ENCODE measurements at regions not wholly inside any gene's neighbourhood (a gene's known extent, or its start where the extent isn't known, plus 50 kb on each side); places are given as distances from the start of the nearest gene placed in this dataset.

GRCh38 chr3:164677317-164677716 is 401.0 kb downstream of the SI start:
- 85% methylated on average over 4 of the region's 4 CpGs for WGBS (ENCODE audit: low lambda C conversion rate, missing lambda C conversion rate)
- Histone ChIP-seq H2AFZ (no peak overlapping the region), H3K27ac (no peak overlapping the region), H3K4me1 (ENCODE audit: insufficient read depth) (no peaks in the 10 kb centered on the region), H3K9me3 (ENCODE audit: low read depth) (no peaks in the 10 kb centered on the region), H3K36me3 (replicated peaks; ENCODE audit: insufficient read depth, low read depth) (no peaks in the 10 kb centered on the region), H3K9me2 (replicated peaks; ENCODE audit: insufficient read depth) (no peaks in the 10 kb centered on the region), H3K27me3 (no peaks in the 10 kb centered on the region), H3K79me2 (no peaks in the 10 kb centered on the region), H3K4me2 (no peak overlapping the region), H4K20me1 (ENCODE audit: insufficient read depth, poor library complexity, severe bottlenecking) (no peaks in the 10 kb centered on the region), H3K4me3 (no peak overlapping the region)
- no peak for TF ChIP-seq EZH2 (IDR thresholded peaks at IDR 0.05; ENCODE audit: borderline replicate concordance)
- no peak for TF ChIP-seq CTCF (IDR thresholded peaks at IDR 0.05; ENCODE audit: poor library complexity)
- TF ChIP-seq EZH2phosphoT487 (IDR thresholded peaks at IDR 0.05; ENCODE audit: low read depth, severe bottlenecking, unreplicated experiment), result no peak
- DNase-seq (ENCODE audit: low spot score), result no peak

GRCh38 chr3:164673738-164674137 is 404.6 kb downstream of the SI start:
- H3K27ac ChIP-seq, result no peak overlapping the region
- no peak overlapping the region for H2AFZ ChIP-seq
- no peaks in the 10 kb centered on the region for H3K36me3 ChIP-seq (replicated peaks; ENCODE audit: insufficient read depth, low read depth)
- TF ChIP-seq EZH2 (IDR thresholded peaks at IDR 0.05; ENCODE audit: borderline replicate concordance) (no peak), CTCF (IDR thresholded peaks at IDR 0.05; ENCODE audit: poor library complexity) (no peak), EZH2phosphoT487 (IDR thresholded peaks at IDR 0.05; ENCODE audit: low read depth, severe bottlenecking, unreplicated experiment) (no peak)
- H4K20me1 ChIP-seq (ENCODE audit: insufficient read depth, poor library complexity, severe bottlenecking), result no peaks in the 10 kb centered on the region
- H3K9me3 ChIP-seq (ENCODE audit: low read depth), result no peaks in the 10 kb centered on the region
- no peaks in the 10 kb centered on the region for H3K4me1 ChIP-seq (ENCODE audit: insufficient read depth)
- H3K4me2 ChIP-seq, result no peak overlapping the region
- no peaks in the 10 kb centered on the region for H3K9me2 ChIP-seq (replicated peaks; ENCODE audit: insufficient read depth)
- DNase-seq (ENCODE audit: low spot score), result no peak
- no peaks in the 10 kb centered on the region for H3K27me3 ChIP-seq
- no peaks in the 10 kb centered on the region for H3K79me2 ChIP-seq
- no peak overlapping the region for H3K4me3 ChIP-seq
- 87% methylated on average over 2 of the region's 2 CpGs for WGBS (ENCODE audit: low lambda C conversion rate, missing lambda C conversion rate)

- WGBS (ENCODE audit: low lambda C conversion rate, missing lambda C conversion rate), result 81% methylated on average over 1 of the region's 1 CpG
- Histone ChIP-seq H3K79me2 (no peaks in the 10 kb centered on the region), H2AFZ (no peak overlapping the region), H3K36me3 (replicated peaks; ENCODE audit: insufficient read depth, low read depth) (no peaks in the 10 kb centered on the region), H3K27ac (no peak overlapping the region), H3K9me3 (ENCODE audit: low read depth) (no peaks in the 10 kb centered on the region), H3K4me1 (ENCODE audit: insufficient read depth) (no peaks in the 10 kb centered on the region), H4K20me1 (ENCODE audit: insufficient read depth, poor library complexity, severe bottlenecking) (no peaks in the 10 kb centered on the region), H3K4me3 (no peak overlapping the region), H3K4me2 (no peak overlapping the region), H3K9me2 (replicated peaks; ENCODE audit: insufficient read depth) (no peaks in the 10 kb centered on the region), H3K27me3 (no peaks in the 10 kb centered on the region)
- TF ChIP-seq EZH2 (IDR thresholded peaks at IDR 0.05; ENCODE audit: borderline replicate concordance), result no peak
- no peak for TF ChIP-seq EZH2phosphoT487 (IDR thresholded peaks at IDR 0.05; ENCODE audit: low read depth, severe bottlenecking, unreplicated experiment)
- no peak for TF ChIP-seq CTCF (IDR thresholded peaks at IDR 0.05; ENCODE audit: poor library complexity)
- no peak for DNase-seq (ENCODE audit: low spot score)
Observed at GRCh38 chr3:164658125-164658524, 420.2 kb downstream of the SI start.

GRCh38 chr3:164657631-164658030 is 420.7 kb downstream of the SI start:
- Histone ChIP-seq H3K4me3 (no peak overlapping the region), H3K9me2 (replicated peaks; ENCODE audit: insufficient read depth) (no peaks in the 10 kb centered on the region), H4K20me1 (ENCODE audit: insufficient read depth, poor library complexity, severe bottlenecking) (no peaks in the 10 kb centered on the region), H3K27ac (no peak overlapping the region), H3K4me2 (no peak overlapping the region), H2AFZ (no peak overlapping the region), H3K27me3 (no peaks in the 10 kb centered on the region), H3K4me1 (ENCODE audit: insufficient read depth) (no peaks in the 10 kb centered on the region), H3K9me3 (ENCODE audit: low read depth) (no peaks in the 10 kb centered on the region), H3K36me3 (replicated peaks; ENCODE audit: insufficient read depth, low read depth) (no peaks in the 10 kb centered on the region), H3K79me2 (no peaks in the 10 kb centered on the region)
- WGBS (ENCODE audit: low lambda C conversion rate, missing lambda C conversion rate), result 93% methylated on average over 3 of the region's 3 CpGs
- DNase-seq (ENCODE audit: low spot score), result no peak
- TF ChIP-seq CTCF (IDR thresholded peaks at IDR 0.05; ENCODE audit: poor library complexity) (no peak), EZH2 (IDR thresholded peaks at IDR 0.05; ENCODE audit: borderline replicate concordance) (no peak), EZH2phosphoT487 (IDR thresholded peaks at IDR 0.05; ENCODE audit: low read depth, severe bottlenecking, unreplicated experiment) (no peak)

Data from hepatocyte (in vitro differentiated cells).